Osteoblast (primary cell): ENCODE measurements at regions not wholly inside any gene's neighbourhood (a gene's known extent, or its start where the extent isn't known, plus 50 kb on each side); places are given as distances from the start of the nearest gene placed in this dataset.
"Not testable (repeated sequence)": the region's sequence is repeated elsewhere in the genome, so short reads cannot be mapped to it uniquely, and the experiment has no call there.

Experiments
- DNase-seq: peaks from one replicate; pipeline ENCODE4 v3.0.0; 2011; ENCODE audit warnings: low spot score, mixed read lengths; ENCODE audit not compliant: insufficient read length; ENCODE audit errors: missing footprints
- H2AFZ ChIP-seq: 2 replicates; pipeline ENCODE4 v1.6.0; 2011; ENCODE audit warnings: mild to moderate bottlenecking, low read length
- H3K27ac ChIP-seq: 2 replicates; pipeline ENCODE4 v1.5.1; 2011; ENCODE audit warnings: mild to moderate bottlenecking, low read depth, low read length, moderate library complexity
- H3K27me3 ChIP-seq: 2 replicates; pipeline ENCODE4 v1.6.0; 2012; ENCODE audit warnings: mild to moderate bottlenecking, control low read depth, inconsistent platforms, low read length, moderate library complexity; ENCODE audit not compliant: insufficient read depth
- H3K36me3 ChIP-seq: 2 replicates; pipeline ENCODE4 v1.5.1; 2011; ENCODE audit warnings: mild to moderate bottlenecking, low read length, control low read depth, moderate library complexity; ENCODE audit not compliant: insufficient read depth
- H3K4me1 ChIP-seq: 2 replicates; pipeline ENCODE4 v1.5.1; 2011; ENCODE audit warnings: mild to moderate bottlenecking, low read length, control low read depth, moderate library complexity; ENCODE audit not compliant: insufficient read depth
- H3K4me2 ChIP-seq: 2 replicates; pipeline ENCODE4 v1.6.0; 2011; ENCODE audit warnings: mild to moderate bottlenecking, low read length; ENCODE audit not compliant: insufficient read depth
- H3K4me3 ChIP-seq: fragments of 200-600 bp; sonication (generic); 3 replicates; pipeline ENCODE4 v1.5.1; 2012; ENCODE audit warnings: mild to moderate bottlenecking, low read length, inconsistent platforms; ENCODE audit not compliant: insufficient read depth
- H3K79me2 ChIP-seq: 2 replicates; pipeline ENCODE4 v1.6.0; 2012; ENCODE audit warnings: mild to moderate bottlenecking, low read length, control low read depth, inconsistent platforms; ENCODE audit not compliant: insufficient read depth
- H3K9me3 ChIP-seq: 2 replicates; pipeline ENCODE4 v1.5.1; 2011; ENCODE audit warnings: low read depth, low read length, control low read depth
- H4K20me1 ChIP-seq: 2 replicates; pipeline ENCODE4 v1.6.0; 2012; ENCODE audit warnings: mild to moderate bottlenecking, low read length, control low read depth; ENCODE audit not compliant: insufficient read depth
- TF ChIP-seq, protein P1 (sequence below): IDR thresholded peaks from 2 replicates; pipeline ENCODE4 v1.5.1; 2011; ENCODE audit warnings: mild to moderate bottlenecking, low read depth, low read length, moderate library complexity; ENCODE audit errors: extremely low read depth

DNA sequence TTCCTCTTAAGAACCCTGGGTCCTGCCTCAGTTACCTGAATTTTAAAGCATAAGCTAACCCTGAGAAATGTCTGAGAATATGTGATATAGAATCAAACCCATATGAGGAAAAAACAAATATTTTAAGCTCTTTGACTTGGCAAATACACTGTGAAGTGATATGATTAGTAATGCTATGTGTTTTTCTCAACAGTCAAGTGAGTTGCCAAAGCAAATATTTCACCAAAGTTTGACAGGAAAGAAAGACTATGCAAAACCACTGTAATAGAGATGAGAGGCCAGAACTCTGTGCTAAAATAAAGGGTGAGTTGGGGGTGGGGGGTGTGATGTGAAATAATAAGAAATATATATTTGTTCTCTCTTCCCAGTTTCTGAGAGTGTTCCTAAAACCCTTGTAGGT lies 613.5 kb upstream of the CCDC179 start:
- Histone ChIP-seq H3K4me3 (no peak overlapping the region), H3K79me2 (no peaks in the 10 kb centered on the region), H3K27ac (no peak overlapping the region), H3K9me3 (no peaks in the 10 kb centered on the region), H2AFZ (no peak overlapping the region), H3K4me1 (no peaks in the 10 kb centered on the region), H4K20me1 (no peaks in the 10 kb centered on the region), H3K4me2 (no peak overlapping the region), H3K36me3 (no peaks in the 10 kb centered on the region), H3K27me3 (no peaks in the 10 kb centered on the region)
- no peak for DNase-seq
- TF ChIP-seq, protein P1, sequence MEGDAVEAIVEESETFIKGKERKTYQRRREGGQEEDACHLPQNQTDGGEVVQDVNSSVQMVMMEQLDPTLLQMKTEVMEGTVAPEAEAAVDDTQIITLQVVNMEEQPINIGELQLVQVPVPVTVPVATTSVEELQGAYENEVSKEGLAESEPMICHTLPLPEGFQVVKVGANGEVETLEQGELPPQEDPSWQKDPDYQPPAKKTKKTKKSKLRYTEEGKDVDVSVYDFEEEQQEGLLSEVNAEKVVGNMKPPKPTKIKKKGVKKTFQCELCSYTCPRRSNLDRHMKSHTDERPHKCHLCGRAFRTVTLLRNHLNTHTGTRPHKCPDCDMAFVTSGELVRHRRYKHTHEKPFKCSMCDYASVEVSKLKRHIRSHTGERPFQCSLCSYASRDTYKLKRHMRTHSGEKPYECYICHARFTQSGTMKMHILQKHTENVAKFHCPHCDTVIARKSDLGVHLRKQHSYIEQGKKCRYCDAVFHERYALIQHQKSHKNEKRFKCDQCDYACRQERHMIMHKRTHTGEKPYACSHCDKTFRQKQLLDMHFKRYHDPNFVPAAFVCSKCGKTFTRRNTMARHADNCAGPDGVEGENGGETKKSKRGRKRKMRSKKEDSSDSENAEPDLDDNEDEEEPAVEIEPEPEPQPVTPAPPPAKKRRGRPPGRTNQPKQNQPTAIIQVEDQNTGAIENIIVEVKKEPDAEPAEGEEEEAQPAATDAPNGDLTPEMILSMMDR = no peak

DNA sequence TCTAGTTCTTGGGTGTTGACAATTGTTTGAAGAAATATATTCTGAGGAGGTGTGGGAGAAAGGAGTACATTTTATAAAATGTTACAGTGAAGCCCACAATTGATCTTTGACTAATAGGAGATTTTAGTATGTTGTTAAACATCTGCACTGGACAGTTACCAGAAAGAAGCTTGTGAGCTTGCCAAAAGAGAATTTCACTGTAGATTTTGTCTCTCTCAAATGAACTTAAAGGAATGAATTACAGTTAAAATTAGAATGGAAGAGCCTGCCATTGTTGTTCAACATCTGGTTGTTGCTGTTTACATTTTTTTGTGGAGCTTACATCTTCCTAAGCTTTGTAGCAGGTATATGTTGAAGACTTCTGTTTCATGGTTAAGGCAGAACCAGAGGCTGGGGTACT lies 620.5 kb upstream of the CCDC179 start:
- H2AFZ ChIP-seq = no peak overlapping the region
- TF ChIP-seq, protein P1 = no peak
- no peaks in the 10 kb centered on the region for H3K9me3 ChIP-seq
- no peak overlapping the region for H3K4me2 ChIP-seq
- no peaks in the 10 kb centered on the region for H3K27me3 ChIP-seq
- H4K20me1 ChIP-seq = no peaks in the 10 kb centered on the region
- no peak overlapping the region for H3K27ac ChIP-seq
- H3K4me3 ChIP-seq = no peak overlapping the region
- no peaks in the 10 kb centered on the region for H3K36me3 ChIP-seq
- H3K79me2 ChIP-seq = no peaks in the 10 kb centered on the region
- no peak for DNase-seq
- H3K4me1 ChIP-seq = no peaks in the 10 kb centered on the region

DNA sequence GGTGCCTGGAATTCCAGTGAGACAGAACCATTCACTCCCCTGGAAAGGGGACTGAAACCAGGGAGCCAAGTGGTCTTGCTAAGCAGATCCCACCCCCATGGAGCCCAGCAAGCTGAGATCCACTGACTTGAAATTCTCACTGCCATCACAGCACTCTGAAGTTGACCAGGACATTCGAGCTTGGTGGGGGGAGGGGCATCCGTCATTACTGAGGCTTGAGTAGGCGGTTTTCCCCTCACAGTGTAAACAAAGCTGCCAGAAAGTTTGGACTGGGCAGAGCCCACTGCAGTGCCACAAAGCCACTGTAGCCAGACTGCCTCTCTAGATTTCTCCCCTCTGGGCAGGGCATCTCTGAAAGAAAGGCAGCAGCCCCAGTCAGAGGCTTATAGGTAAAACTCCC lies 623.9 kb upstream of the CCDC179 start:
- DNase-seq, H2AFZ ChIP-seq, H3K4me1 ChIP-seq, H3K9me3 ChIP-seq, H3K4me3 ChIP-seq, H3K36me3 ChIP-seq, H3K4me2 ChIP-seq, H3K79me2 ChIP-seq, H3K27me3 ChIP-seq, H3K27ac ChIP-seq, H4K20me1 ChIP-seq: not testable (repeated sequence)

DNA sequence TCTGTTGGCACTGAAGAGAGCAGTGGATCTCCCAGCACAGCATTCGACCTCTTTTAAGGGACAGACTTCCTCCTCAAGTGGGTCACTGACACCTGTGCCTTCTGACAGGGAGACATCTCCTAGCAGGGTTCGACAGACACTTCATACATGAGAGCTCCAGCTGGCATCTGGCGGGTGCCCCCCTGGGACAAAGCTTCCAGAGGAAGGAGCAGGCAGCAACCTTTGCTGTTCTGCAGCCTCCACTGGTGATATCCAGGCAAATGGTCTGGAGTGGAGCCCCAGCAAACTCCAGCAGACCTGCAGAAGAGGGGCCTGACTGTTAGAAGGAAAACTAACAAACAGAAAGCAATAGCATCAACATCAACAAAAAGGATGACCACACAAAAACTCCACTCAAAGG lies 624.3 kb upstream of the CCDC179 start:
- not testable (repeated sequence) for H3K4me2 ChIP-seq, H3K27ac ChIP-seq, H4K20me1 ChIP-seq, H3K27me3 ChIP-seq, H3K4me3 ChIP-seq, DNase-seq, H3K36me3 ChIP-seq, H3K9me3 ChIP-seq, H2AFZ ChIP-seq, H3K79me2 ChIP-seq, H3K4me1 ChIP-seq

DNA sequence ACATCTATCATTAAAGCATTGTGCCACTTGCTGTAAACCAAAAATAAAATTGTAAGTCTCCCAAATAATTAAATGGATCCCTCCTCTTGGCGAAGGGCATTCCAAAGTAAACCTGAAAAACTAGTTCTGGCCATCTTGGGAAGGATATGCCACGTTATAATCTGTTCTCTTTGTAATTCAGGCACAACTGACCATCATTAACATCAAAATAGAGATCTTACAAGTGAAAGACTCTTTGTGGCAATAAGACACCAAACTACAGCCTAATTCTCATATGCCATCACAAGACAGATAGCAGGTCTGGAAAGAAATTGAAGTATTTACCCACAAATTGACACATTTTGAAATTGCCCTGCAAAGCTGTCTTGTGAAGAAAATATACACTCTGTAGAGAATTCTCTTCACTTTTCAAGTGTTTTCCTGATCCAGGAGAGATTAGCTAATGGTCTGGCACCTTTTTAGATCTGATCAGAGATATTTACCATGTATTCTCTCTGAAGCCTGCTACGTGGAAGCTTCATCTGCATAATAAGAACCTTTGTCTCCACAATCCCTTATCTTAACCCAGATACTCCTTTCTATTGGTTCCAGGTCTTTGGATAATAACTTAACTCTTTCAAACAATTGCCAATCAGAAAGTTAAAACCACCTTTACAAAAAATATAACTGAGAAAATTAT lies 630.4 kb upstream of the CCDC179 start:
- H3K36me3 ChIP-seq = no peaks in the 10 kb centered on the region
- no peaks in the 10 kb centered on the region for H3K79me2 ChIP-seq
- H3K27ac ChIP-seq = no peak overlapping the region
- no peak for DNase-seq
- TF ChIP-seq, protein P1 = no peak
- H4K20me1 ChIP-seq = no peaks in the 10 kb centered on the region
- H3K4me2 ChIP-seq = no peak overlapping the region
- H2AFZ ChIP-seq = no peak overlapping the region
- no peaks in the 10 kb centered on the region for H3K9me3 ChIP-seq
- no peak overlapping the region for H3K4me3 ChIP-seq
- no peaks in the 10 kb centered on the region for H3K4me1 ChIP-seq
- no peaks in the 10 kb centered on the region for H3K27me3 ChIP-seq
